Stimulated activated CD8-positive, alpha-beta memory T cell treated with anti-CD3 and anti-CD28 coated beads, Interleukin-2, amount 100 ng/mL, for 48 hours (primary cell): ENCODE measurements at regions not wholly inside any gene's neighbourhood (a gene's known extent, or its start where the extent isn't known, plus 50 kb on each side); places are given as distances from the start of the nearest gene placed in this dataset.
"Not testable (repeated sequence)": the region's sequence is repeated elsewhere in the genome, so short reads cannot be mapped to it uniquely, and the experiment has no call there.

Experiments used
- DNase-seq, 2 donors: peaks; one replicate each; pipeline ENCODE4 v3.0.0-alpha.2; 2020; ENCODE audit warnings: low read depth in 2 of 2

DNA sequence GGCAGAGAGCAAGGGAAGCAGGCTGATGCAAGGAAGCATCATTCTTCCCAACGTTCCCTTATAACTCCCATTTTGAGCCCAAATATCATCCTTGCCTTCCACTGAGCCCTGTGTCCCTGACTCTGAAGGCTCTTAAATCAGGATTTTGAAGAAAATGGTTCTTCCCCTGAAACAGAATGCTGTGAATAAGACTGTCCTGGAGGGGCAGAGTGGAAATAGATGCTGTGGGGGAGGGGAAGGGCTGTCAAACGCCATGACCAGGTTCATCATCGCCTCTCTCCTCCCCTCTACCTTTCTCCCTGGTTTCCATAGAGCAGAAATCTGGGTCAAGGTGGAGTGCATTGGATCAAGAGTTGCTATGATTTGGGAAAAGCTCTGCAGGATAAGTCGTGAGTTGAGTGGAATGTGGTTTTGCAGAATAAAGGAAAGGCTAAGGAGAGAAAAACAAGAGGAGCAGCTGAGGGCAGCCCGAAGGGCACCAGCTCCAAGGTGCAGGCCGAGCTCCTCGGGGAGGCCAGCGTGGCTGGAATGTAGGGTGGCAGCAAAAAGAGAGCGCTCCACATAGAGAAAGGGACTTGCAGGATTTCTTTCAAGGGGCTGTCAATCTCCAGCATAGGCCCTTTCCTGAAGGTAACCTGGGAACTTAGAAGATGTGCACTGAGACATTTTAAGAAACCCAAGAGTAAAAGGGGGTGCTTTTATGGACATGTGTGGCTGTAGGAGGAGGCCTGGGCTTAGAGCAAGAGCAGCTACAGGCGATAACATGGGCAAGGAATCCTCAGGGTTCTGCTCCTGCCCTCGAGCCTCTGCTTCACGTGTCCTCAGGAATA is 120.8 kb upstream of the CDYL start:
- no peak for DNase-seq

DNA sequence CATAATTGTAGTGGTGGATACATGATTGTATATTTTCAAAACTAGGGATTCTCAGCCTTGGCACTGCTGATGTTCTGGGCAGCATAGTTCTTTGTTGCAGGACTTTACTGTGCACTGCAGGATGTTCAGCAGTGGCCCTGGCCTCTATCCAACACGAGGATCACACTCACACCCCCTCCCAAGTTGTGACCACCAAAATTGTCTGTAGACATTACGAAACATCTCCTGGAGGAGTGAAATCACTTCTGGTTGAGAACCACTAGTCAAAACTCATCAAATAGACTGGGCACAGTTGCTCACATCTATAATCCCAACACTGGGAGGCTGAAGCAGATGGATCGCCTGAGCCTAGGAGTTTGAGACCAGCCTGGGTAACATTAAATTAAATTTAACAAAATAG is 123.1 kb upstream of the CDYL start:
- no peak for DNase-seq

DNA sequence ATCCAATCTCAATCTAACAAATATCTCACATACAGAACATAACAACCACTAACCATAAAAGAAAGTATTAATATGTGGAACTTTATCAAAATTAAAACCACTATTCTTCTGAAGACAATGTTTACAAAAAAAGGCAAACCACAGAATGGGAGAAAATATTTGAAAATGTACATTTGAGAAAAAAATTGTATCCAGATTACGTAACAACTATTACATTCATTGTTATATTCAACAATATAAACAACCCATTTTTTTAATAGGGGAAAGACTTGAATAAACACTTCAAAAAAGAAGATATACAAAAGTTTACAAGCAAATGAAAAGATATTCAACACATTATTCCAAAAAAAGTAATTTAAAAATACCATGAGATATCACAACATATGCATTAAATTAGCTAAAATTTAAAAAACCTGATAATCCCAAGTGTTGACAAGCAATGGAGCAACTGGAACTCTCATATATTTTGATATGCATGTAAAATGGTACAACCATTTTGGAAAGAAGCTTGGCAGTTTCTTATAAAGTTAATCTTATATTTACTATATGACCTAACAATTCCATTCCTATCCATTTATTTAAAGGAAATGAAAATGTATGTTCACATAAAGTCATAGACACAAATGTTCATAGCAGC is 124.3 kb upstream of the CDYL start:
- DNase-seq, result no peak

DNA sequence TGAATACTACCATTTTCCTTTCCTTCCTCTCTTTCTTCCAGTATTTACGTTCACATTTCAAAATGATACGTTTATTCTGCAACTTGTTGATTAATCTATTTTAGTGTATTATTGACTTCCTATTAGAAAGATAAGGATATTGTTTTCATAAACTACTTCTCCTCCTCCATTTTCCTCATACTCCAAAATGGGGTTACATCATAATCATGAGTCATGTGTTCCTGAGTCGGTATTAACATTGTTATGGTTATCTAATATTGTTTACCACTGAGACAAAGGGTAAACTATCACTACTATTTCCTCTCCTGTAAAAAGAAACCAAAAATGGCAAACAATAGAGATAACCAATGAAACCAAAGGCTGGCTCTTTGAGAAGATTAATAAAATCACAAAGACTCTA is 126.5 kb upstream of the CDYL start:
- DNase-seq, result no peak

DNA sequence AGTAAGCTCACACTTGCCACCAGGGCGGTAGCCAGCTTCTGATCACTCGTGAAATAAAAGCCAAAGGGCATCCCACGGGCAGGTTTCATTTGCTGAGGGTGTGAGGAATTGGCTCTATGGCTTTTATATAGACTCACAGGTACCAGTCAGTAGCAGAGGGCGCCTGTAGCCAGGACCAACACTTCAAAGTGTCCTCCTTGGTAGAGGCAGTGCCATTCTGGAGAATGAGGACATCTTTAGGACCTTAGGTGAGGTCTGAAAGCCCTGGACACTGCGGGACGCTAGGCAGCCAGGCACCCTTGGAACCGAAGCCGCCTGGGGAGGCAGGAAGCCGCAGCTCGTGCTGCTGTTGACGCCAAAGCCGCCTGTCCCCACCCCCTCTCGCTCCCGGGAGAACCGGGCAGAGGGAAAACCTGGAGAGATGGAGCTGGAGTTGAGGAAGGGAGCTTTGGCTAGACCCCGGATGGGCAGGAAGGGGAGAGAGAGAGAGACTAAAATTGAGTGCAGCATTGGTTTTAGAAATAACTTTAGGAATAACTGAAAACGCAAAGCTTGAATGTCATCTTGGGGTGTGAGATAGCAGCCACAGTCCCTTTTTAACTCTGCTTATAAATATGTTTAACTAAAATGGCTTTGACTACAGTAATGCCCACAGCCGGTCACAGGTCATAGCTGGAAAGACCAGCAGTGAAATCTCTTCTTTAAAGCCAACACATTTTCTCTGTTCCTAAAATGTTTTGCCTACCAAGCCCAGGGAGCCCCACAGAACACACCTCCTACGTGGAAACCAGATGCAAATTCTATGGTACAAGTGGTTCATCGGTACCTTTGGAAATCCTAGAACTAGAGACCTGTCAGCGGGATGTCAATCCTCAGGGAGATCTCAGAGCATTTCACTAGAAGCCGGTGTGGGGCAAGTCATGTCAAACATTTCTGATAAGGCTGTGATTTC is 128.5 kb upstream of the CDYL start:
- peak; percentile 15 to 16 for DNase-seq

DNA sequence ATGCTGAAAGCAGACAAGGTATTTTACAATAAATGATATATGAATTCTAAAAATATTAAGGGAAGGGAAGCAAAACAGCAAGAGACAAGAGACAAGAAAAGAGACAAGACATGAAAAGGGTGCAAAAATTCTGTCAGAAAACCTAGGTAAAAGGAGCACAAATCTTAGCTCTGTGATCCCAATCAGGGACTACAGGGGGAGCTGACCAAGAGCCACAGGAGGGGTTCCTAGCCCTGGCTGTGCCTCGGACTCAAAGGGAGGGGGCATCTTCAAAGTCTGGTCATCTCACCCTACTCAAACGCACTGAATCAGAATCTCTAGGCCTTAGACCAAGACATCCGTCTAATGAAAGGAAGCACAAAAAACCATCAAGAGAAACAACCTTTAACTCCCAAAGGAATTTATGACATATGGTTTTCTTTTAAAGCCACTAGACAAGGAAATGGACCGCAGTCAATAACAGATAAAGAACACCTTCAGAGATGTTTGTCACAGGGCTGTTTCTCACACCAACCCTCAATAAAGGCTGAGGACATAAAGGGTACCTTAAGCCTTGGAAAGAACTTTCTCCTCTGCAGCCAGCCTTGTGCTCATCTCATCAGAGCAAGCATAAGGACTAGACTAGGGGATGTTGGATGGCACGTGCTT is 130.4 kb upstream of the CDYL start:
- no peak for DNase-seq

DNA sequence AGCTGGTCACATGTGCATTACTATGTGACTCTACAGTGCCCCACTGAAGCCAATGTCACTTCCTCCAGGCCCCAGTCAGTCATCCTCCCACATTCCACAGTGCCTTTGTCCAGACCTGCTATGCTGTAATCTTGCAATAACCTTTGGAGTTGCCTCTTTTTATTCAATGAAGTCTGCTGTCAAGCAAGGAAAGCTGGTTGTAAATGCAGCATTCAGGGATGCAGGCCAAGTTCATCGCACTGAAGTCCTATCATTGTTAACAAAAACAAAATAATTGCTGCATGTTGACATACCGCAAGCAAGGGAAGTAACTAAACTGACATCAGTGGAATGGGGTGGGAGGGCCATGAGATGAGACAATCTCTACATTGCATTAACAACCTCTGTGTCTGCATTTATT is 131.2 kb upstream of the CDYL start:
- no peak for DNase-seq

DNA sequence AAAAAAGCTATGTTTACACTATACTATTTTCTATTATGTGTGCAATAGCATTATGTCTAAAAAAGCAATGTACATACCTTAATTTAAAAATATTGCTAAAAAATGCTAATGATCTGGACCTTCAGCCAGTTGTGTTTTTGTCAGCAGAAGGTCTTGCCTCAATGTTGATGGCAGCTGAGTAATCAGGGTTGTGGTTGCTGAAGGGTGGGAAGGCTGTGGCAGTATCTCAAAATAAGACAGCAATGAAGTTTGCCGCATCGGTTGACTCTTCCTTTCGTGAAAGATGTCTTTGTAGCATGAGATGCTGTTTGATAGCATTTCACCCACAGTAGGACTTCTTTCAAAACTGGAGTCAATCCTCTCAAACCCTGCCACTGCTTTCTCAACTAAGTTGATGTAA is 134.7 kb upstream of the CDYL start:
- DNase-seq, result no peak

DNA sequence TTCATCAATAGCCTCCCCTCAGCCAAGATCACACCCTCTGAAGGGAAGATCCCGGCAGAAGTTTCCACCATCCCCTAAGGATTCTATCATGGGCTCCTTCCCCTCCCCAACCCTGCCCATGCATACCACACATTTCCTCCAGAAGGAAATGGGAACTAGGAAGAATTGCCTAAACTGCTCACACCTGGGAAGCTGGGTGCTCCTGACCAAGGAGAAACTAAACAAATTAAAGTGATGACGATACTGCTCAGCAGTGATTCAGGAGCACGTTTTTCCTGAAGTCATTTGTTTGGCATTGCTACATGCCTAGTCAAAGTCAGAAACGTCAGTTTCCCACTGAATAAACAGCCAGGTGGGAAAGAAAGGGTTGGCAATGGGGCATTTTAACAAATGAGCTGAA is 136.1 kb upstream of the CDYL start:
- no peak for DNase-seq

DNA sequence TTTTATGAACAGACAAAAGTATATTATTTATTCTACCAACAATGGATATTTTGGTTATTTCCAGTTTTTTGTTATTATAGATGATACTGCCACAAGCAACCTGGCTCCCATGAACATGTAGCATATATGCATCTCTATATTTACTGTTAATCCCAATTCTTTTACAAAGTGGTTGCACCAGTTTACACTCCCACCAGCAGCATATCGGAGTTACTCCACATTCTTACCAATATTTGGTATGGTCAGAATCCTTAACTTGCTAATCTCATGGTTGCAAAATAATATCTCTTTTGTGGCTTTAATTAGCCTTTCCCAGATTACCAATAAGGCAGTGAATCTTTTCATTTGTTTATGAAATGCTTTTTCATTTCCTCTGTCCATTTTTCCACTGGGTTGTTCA is 137.6 kb upstream of the CDYL start:
- DNase-seq, result no peak

DNA sequence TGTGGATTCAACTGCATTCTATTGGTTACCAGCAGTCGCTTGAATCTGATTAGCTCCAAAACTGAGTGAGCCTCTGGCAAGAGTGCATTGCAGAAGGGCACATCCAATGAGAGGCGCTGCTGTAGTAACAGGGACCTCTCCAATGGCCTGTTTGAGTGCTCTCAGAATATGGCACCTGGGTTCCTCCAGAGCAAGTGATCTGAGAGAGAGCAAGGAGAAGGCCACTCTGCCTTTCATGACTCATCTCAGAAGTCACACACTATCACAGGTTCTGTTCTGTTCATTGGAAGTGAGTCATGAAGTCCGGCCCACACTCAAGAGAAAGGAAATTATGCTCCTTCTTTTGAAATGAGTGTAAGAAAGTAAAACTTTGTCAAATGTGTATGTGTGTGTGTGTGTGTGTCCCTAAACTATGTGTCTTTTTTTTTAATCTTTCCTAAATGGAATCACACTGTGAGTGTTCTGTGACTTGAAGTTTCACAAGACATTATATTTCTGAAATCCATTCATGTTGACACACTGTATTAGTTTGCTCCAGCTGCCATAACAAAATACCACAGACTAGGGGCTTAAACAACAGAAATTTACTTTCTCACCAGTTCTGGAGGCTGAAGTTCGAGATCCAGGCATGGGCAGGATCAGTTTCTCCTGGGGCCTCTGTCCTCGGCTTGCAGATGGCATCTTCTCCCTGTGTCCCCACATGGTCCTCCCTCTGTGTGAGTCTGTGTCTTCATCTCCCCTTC is 138.3 kb upstream of the CDYL start:
- DNase-seq, result peak; percentile 13 to 22

DNA sequence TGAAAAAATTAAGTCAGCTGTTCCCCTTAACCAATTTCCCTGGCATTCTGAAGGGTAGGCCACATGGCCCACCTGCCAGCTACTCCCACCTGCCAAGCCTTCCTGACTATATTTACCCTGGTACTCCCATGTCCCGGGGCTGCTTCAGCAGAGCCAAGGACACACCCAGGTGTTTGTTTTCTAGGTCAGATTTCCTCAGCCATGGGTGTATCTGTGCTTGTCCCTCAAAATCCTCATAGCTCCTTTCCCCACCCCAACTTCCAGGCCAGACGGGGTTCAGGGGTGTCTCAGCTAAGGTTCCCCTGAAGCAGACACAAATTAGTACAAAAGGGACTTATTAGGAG is 139.4 kb upstream of the CDYL start:
- no peak for DNase-seq

DNA sequence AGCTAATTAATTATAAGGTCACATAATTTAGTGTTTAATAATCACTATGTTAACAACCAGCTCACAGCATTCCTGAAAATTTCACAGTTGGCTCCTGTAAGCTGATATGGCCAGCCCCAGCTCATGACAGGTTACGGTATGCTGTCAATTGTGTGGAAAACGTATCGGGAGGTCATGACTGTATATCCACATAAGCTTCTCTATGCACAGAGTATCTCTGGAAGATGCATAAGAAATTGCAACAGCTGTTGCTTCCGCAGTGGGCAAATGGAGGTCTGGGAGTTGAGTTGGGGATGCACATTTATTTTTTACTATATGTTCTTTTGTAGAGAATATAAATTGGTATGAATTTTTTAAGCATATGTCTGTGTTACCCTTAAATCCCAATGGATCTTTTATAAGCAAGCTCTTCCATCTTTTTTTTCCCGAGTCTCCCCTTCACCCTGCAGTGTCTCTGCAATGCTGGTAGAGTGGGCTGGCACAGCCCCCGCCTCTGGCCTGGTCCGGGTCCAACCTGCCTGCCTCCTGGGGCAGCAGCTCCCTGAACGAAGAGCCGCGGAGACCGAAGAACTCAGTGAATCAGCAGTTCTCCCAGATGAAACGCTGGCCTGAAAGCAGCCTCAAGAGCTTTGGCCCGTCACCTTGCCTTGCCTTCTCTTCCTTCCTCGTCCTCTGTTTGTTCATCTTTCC is 139.9 kb upstream of the CDYL start:
- DNase-seq, result no peak

DNA sequence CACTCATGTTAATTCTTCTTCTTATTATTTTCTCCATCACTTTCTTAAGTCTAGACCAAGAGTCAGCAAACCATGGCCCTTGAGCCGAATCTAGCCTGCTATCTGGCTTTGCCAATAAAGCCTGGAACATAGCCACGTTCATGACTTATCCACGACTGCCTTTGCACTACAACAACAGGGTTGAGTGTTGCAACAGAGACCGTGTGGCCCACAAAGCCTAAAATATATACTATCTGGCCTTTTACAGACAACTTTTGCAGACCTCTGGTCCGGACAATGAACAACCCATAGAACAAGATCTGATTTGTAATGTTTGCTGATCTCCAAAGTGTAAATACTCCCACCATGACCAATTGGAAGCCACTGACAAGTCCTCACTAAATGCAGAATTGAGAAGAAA is 140.5 kb upstream of the CDYL start:
- DNase-seq, result no peak

DNA sequence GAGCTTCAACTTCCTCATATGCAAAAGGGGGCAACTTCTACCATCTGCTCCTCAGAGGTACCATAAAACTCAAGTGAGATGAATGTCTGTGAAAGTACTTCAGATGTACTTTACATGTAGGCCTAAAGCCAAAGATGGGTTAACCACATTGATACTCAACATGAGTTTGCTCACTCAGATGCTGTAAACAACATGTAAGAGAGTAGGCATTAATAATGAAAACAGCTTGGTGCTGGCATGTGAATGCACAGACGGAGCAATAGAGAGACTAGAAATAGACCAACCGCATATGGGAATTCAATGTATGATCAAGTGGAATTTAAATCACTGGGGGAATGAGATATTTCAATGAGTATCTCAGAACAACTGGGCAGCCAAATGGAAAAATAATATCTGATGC is 143.8 kb upstream of the CDYL start:
- DNase-seq, result no peak

DNA sequence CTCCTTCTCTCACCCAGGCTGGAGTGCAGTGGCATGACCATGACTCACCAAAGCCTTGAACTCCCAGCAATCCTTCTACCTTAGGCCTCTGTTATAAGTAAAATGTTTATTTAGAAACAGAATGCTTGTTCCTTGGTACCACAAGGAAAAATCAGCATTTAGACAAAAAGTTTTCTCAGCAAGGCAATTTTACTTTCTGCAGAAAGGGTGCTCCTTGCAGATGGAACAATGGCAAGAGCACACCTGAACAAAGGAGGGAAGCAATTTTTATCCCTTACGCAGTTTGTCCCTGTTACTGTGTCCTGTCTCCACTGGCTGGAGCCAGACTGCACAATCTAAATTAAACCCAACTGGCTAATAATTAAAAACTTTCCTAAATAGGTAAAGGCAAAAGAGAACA is 146.4 kb upstream of the CDYL start:
- not testable (repeated sequence) for DNase-seq

DNA sequence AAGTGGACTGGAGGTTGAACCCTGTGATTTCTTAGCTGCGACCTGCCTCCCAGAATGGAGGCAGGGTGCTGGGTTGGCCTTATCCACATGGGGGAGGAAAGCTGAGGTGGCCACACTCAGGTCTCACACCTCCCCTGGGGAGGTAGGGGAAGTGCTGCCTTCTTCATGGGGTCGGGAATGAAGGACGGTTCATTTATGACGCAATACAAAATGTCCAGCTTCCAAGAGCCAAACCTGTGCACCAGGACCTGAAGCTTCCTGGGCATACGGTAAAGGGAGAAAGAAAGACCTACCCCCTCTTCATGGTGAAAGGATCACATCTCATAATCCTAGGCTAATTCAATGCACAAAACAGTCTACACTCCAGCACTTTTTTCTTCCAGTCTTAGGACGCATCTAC is 150.6 kb upstream of the CDYL start:
- no peak for DNase-seq

DNA sequence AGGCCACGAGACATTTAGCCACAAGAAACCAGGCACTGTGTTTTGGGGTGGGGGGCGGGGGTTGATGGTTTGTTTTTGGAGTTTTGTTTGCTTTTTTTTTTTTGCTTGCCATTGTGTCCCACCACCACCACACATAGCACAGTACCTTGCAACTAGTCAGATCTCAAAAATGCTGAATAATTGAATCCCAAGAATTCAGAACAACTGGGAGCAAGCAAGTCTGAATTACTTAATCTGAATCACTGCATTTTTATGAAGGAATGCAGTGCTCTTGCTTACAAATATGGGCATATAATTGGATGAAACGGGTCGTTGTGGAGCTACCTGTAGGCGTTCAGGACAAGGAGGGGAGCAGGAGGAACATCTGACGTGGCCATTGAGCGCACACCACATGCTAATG is 151.5 kb upstream of the CDYL start:
- DNase-seq, result no peak

DNA sequence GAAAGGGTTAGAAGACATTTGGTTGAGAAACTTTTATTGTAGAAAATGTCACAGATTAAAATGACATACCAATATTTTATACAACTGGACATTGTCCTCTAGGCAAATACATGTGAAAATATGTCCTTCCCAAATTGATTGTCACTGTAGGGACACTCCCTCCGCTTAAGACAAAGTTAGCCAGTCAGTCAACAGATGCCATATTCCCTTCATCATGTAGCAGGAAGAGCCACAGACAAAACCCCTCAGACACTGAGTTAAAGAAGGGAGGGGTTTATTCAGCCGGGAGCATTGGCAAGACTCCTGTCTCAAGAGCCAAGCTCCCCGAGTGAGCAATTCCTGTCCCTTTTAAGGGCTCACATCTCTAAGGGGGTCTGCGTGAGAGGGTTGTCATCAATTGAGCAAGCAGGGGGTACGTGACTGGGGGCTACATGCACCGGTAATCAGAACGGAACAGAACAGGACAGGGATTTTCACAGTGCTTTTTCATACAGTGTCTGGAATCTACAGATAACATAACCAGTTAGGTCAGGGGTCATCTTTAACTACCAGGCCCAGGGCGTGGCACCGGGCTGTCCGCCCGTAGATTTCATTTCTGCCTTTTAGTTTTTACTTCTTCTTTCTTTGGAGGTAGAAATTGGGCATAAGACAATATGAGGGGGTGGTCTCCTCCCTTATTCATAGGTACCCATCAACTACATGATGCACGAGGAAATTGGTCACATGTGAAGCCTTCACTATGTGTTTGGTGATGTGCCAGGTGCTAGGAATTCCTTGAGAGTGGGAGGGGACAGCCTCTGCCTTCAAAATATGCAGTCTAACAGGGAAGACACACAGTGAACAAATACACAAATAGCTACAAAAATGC is 155.7 kb upstream of the CDYL start:
- no peak for DNase-seq

DNA sequence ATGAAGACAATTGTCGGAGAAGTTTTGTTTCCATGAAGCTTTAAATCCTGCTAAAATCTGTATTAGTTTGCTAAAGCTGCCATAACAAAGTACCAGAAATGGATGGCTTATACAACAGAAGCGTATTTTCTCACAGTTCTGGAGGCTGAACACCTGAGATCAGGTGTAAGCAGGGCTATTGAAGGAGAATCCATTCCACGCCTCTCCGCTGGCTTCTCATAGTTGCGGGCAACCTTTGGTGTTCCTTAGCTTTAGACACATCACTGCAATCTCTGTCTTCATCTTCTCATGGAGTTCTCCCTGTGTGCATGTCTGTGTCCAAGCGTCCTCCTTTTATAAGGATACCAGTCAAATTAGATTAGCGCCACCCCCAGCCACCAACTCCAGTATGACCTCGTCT is 159.9 kb upstream of the CDYL start:
- DNase-seq, result no peak
